Gastrocnemius medialis (tissue), 4 donors: ENCODE measurements at regions not wholly inside any gene's neighbourhood (a gene's known extent, or its start where the extent isn't known, plus 50 kb on each side); places are given as distances from the start of the nearest gene placed in this dataset.

Experiments
- ATAC-seq, 2 donors: fragments of 150-250 bp; one replicate each; pipeline ENCODE4 v1.9.1; 2016
- DNase-seq, 2 donors: peaks; one replicate each; pipeline ENCODE4 v3.0.0-alpha.2; 2019
- H3K27ac ChIP-seq, 4 donors: fragments of 200-600 bp; sonication (generic); 1 replicate in 1 of 4; 2 replicates in 3 of 4; pipeline ENCODE4 v1.5.1; 2016 to 2018; ENCODE audit warnings: mild to moderate bottlenecking in 2 of 4, moderate library complexity in 1 of 4
- H3K27me3 ChIP-seq, 3 donors: fragments of 200-600 bp; sonication (generic) in 2 of 3; 1 replicate in 1 of 3; 2 replicates in 2 of 3; pipeline versions ENCODE4 v1.5.1 to v1.6.0; 2016 to 2019; ENCODE audit warnings: mild to moderate bottlenecking in 1 of 3, moderate library complexity in 1 of 3
- H3K36me3 ChIP-seq, 2 donors: fragments of 200-600 bp; sonication (generic) in 1 of 2; one replicate each; pipeline ENCODE4 v1.5.1; 2017 to 2018
- H3K4me1 ChIP-seq, 2 donors: fragments of 200-600 bp; sonication (generic) in 1 of 2; one replicate each; pipeline ENCODE4 v1.5.1; 2016 to 2017; ENCODE audit warnings: mild to moderate bottlenecking in 2 of 2
- H3K4me3 ChIP-seq, 4 donors: fragments of 200-600 bp; sonication (generic) in 3 of 4; 1 replicate in 1 of 4; 2 replicates in 3 of 4; pipeline ENCODE4 v1.5.1; 2016 to 2019; ENCODE audit warnings: mild to moderate bottlenecking in 2 of 4
- H3K9me3 ChIP-seq, 3 donors: fragments of 200-600 bp; sonication (generic) in 2 of 3; 1 replicate in 1 of 3; 2 replicates in 2 of 3; pipeline ENCODE4 v1.5.1; 2016 to 2019
- POLR2A ChIP-seq, 2 donors: fragments of 450-650 bp; IDR thresholded peaks; one replicate each; pipeline ENCODE4 v1.6.1; 2017; ENCODE audit warnings: antibody characterized with exemption in 2 of 2, mild to moderate bottlenecking in 2 of 2, moderate library complexity in 2 of 2
- in situ Hi-C, 4 donors: fragments of 200-750 bp; cut with MboI; loops; one replicate each; pipeline versions ENCODE4 v1.15.0 to v1.8.0; 2017; ENCODE audit warnings: low sequenced_read_pairs in 4 of 4
- intact Hi-C: fragments of 100-400 bp; cut with DNase I; formaldehyde crosslinking; loops from one replicate; pipeline ENCODE4 v1.15.1; 2023; ENCODE audit warnings: low total_unique reads
- TF ChIP-seq, protein P1 (sequence below), 5 experiments: fragments of 450-650 bp in 3 of 5; fragments of 200-600 bp in 2 of 5; sonication (generic) in 2 of 5; IDR thresholded peaks in 4 of 5; conservative IDR thresholded peaks in 1 of 5; 1 replicate in 4 of 5; 2 replicates in 1 of 5; pipeline ENCODE4 v1.5.1; 2016 to 2019; ENCODE audit warnings: antibody characterized with exemption in 5 of 5, mild to moderate bottlenecking in 3 of 5, moderate library complexity in 3 of 5

- H3K4me3 ChIP-seq: no peak overlapping the region
- no peaks in the 10 kb centered on the region for H3K36me3 ChIP-seq
- H3K9me3 ChIP-seq: no peaks in the 10 kb centered on the region
- ATAC-seq (no peak), DNase-seq (no peak)
- H3K4me1 ChIP-seq: peaks cover 11 to 17% of the 10 kb centered on the region in 2 donors
- intact Hi-C loops: loop anchor here (10.0 kb wide), 1 partner anchor 190 kb away; no protein-coding TSS in a partner anchor
- in situ Hi-C loops: loop anchor here (10.0 to 25.0 kb wide), 5 partner anchors 260 to 730 kb away; no protein-coding TSS in a partner anchor
- no peak for TF ChIP-seq POLR2A (IDR thresholded peaks at IDR 0.05)
- TF ChIP-seq, protein P1, sequence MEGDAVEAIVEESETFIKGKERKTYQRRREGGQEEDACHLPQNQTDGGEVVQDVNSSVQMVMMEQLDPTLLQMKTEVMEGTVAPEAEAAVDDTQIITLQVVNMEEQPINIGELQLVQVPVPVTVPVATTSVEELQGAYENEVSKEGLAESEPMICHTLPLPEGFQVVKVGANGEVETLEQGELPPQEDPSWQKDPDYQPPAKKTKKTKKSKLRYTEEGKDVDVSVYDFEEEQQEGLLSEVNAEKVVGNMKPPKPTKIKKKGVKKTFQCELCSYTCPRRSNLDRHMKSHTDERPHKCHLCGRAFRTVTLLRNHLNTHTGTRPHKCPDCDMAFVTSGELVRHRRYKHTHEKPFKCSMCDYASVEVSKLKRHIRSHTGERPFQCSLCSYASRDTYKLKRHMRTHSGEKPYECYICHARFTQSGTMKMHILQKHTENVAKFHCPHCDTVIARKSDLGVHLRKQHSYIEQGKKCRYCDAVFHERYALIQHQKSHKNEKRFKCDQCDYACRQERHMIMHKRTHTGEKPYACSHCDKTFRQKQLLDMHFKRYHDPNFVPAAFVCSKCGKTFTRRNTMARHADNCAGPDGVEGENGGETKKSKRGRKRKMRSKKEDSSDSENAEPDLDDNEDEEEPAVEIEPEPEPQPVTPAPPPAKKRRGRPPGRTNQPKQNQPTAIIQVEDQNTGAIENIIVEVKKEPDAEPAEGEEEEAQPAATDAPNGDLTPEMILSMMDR (IDR thresholded peaks at IDR 0.05 in 4 of 5, conservative IDR thresholded peaks at IDR 0.05 in 1 of 5): no peak
- no peak overlapping the region for H3K27ac ChIP-seq
- H3K27me3 ChIP-seq: no peaks in the 10 kb centered on the region
Observed at GRCh38 chr6:142695016-142695415, 250.0 kb downstream of the HIVEP2 start.

- Histone ChIP-seq H3K4me3 (no peak overlapping the region), H3K27me3 (no peaks in the 10 kb centered on the region), H3K4me1 (peaks cover 11 to 17% of the 10 kb centered on the region in 2 donors), H3K27ac (peak overlapping the region; percentile 23 to 74 (median 42)), H3K36me3 (no peaks in the 10 kb centered on the region), H3K9me3 (no peaks in the 10 kb centered on the region)
- peak in 1 of 2 donors; percentile 42 for DNase-seq
- intact Hi-C loops: loop anchor here (2.0 to 10.0 kb wide), 2 partner anchors 188 to 248 kb away; partner anchors contain the start of gene HIVEP2
- TF ChIP-seq POLR2A (IDR thresholded peaks at IDR 0.05): no peak
- TF ChIP-seq, protein P1 (IDR thresholded peaks at IDR 0.05 in 4 of 5, conservative IDR thresholded peaks at IDR 0.05 in 1 of 5): no peak
- in situ Hi-C loops: loop anchor here (10.0 to 25.0 kb wide), 5 partner anchors 258 to 728 kb away; no protein-coding TSS in a partner anchor
- peak; percentile 57 to 67 for ATAC-seq
Observed at GRCh38 chr6:142696123-142697000, 248.6 kb downstream of the HIVEP2 start.

DNA sequence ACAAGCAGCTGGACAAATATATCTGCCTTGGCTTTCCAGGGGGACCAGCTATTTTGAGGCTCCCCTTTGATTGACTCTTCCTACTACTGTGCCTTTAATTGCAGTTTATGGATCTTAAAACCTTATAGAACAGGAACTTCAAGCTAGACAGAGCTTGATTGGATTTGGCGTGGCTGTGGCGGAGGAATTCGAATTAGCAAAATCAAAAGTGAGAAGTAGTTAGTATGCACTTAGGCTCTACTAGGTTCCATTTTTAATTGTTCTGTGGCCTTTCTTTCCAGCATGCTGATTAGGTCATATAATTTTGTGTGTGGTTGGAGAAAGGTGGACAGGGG lies 248.0 kb downstream of the HIVEP2 start:
- ATAC-seq (no peak), DNase-seq (no peak)
- H3K4me1 ChIP-seq: peaks cover 11 to 17% of the 10 kb centered on the region in 2 donors
- no peaks in the 10 kb centered on the region for H3K36me3 ChIP-seq
- H3K4me3 ChIP-seq: no peak overlapping the region
- in situ Hi-C loops: loop anchor here (10.0 to 25.0 kb wide), 5 partner anchors 258 to 728 kb away; no protein-coding TSS in a partner anchor
- H3K9me3 ChIP-seq: no peaks in the 10 kb centered on the region
- peak overlapping the region; percentile 23 to 74 (median 42) for H3K27ac ChIP-seq
- intact Hi-C loops: loop anchor here (2.0 to 10.0 kb wide), 2 partner anchors 188 to 248 kb away; partner anchors contain the start of gene HIVEP2
- TF ChIP-seq, protein P1 (IDR thresholded peaks at IDR 0.05 in 4 of 5, conservative IDR thresholded peaks at IDR 0.05 in 1 of 5): no peak
- TF ChIP-seq POLR2A (IDR thresholded peaks at IDR 0.05): no peak
- H3K27me3 ChIP-seq: no peaks in the 10 kb centered on the region

DNA sequence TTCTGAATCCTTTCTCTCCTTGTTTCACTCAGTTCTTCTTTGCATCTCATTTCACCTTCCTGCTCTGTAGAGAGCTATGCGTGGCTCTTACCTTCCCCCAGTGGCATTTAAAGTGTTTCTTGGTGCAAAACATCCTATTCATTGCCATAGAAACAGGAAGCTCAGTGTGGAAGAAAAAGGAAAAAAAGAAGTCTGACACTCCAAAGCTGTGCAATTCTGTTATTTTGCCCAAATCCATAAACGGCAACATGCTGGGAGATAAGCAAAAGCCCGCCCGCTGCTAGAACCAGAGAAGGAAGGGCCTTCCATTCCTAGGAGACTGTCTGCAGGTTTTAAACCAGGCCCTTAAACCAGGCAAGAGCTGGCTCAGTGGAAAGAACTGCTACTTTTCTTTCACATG lies 247.1 kb downstream of the HIVEP2 start:
- no peak for DNase-seq
- H3K4me3 ChIP-seq: no peak overlapping the region
- intact Hi-C loops (loop anchor here (2.0 to 10.0 kb wide), 2 partner anchors 187 to 247 kb away; partner anchors contain the start of gene HIVEP2), in situ Hi-C loops (loop anchor here (10.0 to 25.0 kb wide), 5 partner anchors 257 to 727 kb away; no protein-coding TSS in a partner anchor)
- no peaks in the 10 kb centered on the region for H3K9me3 ChIP-seq
- no peak for ATAC-seq
- TF ChIP-seq, protein P1 (IDR thresholded peaks at IDR 0.05 in 4 of 5, conservative IDR thresholded peaks at IDR 0.05 in 1 of 5): no peak
- no peak for TF ChIP-seq POLR2A (IDR thresholded peaks at IDR 0.05)
- no peaks in the 10 kb centered on the region for H3K36me3 ChIP-seq
- peaks cover 11 to 17% of the 10 kb centered on the region in 2 donors for H3K4me1 ChIP-seq
- no peak overlapping the region for H3K27ac ChIP-seq
- no peaks in the 10 kb centered on the region for H3K27me3 ChIP-seq
